ENCODE measurements at regions not wholly inside any gene's neighbourhood (a gene's known extent, or its start where the extent isn't known, plus 50 kb on each side); places are given as distances from the start of the nearest gene placed in this dataset.
A peak's percentile ranks its signal among the peaks of the same experiment; 100 is the strongest.

- TF ChIP-seq CTCF (IDR thresholded peaks at IDR 0.05; ENCODE audit: borderline replicate concordance, extremely low read depth, insufficient read depth): no peak
- no peak overlapping the region for H3K27ac ChIP-seq (ENCODE audit: low read depth in 2 of 2, low read length in 2 of 2)
- intact Hi-C loops (cut with DNase I): no loop called here
Observed at GRCh38 chr15:70358871-70359647, 261.3 kb upstream of the TLE3 start.

GRCh38 chr15:70358011-70358819 lies 260.5 kb upstream of the TLE3 start:
- Histone ChIP-seq H3K36me3 (ENCODE audit: control insufficient read depth in 2 of 3, insufficient read depth in 3 of 3, low read length in 3 of 3) (no peaks in the 10 kb centered on the region), H3K4me3 (ENCODE audit: low read length in 3 of 3) (no peak overlapping the region), H3K9ac (ENCODE audit: low read length in 3 of 3) (no peak overlapping the region), H3K9me3 (ENCODE audit: control insufficient read depth in 2 of 3, insufficient read depth in 1 of 3, low read length in 3 of 3) (no peaks in the 10 kb centered on the region), H3K4me1 (ENCODE audit: control insufficient read depth in 2 of 3, insufficient read depth in 2 of 3, low read depth in 1 of 3, low read length in 3 of 3) (no peaks in the 10 kb centered on the region), H3K27ac (ENCODE audit: low read depth in 2 of 2, low read length in 2 of 2) (no peak overlapping the region), H3K27me3 (ENCODE audit: control insufficient read depth, insufficient read depth, low read length) (no peaks in the 10 kb centered on the region)
- TF ChIP-seq CTCF (IDR thresholded peaks at IDR 0.05; ENCODE audit: borderline replicate concordance, extremely low read depth, insufficient read depth): no peak
- DNase-seq (peak in 1 of 5 donors; percentile 16), FAIRE-seq (no peak)
- intact Hi-C loops (cut with DNase I): no loop called here

More at GRCh38 chr15:70358871-70359647, 261.3 kb upstream of the TLE3 start:
- H3K9me3 ChIP-seq (ENCODE audit: control insufficient read depth in 2 of 3, insufficient read depth in 1 of 3, low read length in 3 of 3): no peaks in the 10 kb centered on the region
- DNase-seq: peak in 2 of 5 donors; percentile 6 to 19
- no peaks in the 10 kb centered on the region for H3K4me1 ChIP-seq (ENCODE audit: control insufficient read depth in 2 of 3, insufficient read depth in 2 of 3, low read depth in 1 of 3, low read length in 3 of 3)
- H3K9ac ChIP-seq (ENCODE audit: low read length in 3 of 3): no peak overlapping the region
- no peak for FAIRE-seq
- H3K27me3 ChIP-seq (ENCODE audit: control insufficient read depth, insufficient read depth, low read length): no peaks in the 10 kb centered on the region
- H3K4me3 ChIP-seq (ENCODE audit: low read length in 3 of 3): no peak overlapping the region
- no peaks in the 10 kb centered on the region for H3K36me3 ChIP-seq (ENCODE audit: control insufficient read depth in 2 of 3, insufficient read depth in 3 of 3, low read length in 3 of 3)

- intact Hi-C loops (cut with DNase I): no loop called here
- Histone ChIP-seq H3K27me3 (ENCODE audit: control insufficient read depth, insufficient read depth, low read length) (no peaks in the 10 kb centered on the region), H3K4me3 (ENCODE audit: low read length in 3 of 3) (no peak overlapping the region), H3K36me3 (ENCODE audit: control insufficient read depth in 2 of 3, insufficient read depth in 3 of 3, low read length in 3 of 3) (no peaks in the 10 kb centered on the region), H3K9ac (ENCODE audit: low read length in 3 of 3) (no peak overlapping the region), H3K27ac (ENCODE audit: low read depth in 2 of 2, low read length in 2 of 2) (no peak overlapping the region), H3K4me1 (ENCODE audit: control insufficient read depth in 2 of 3, insufficient read depth in 2 of 3, low read depth in 1 of 3, low read length in 3 of 3) (no peaks in the 10 kb centered on the region), H3K9me3 (ENCODE audit: control insufficient read depth in 2 of 3, insufficient read depth in 1 of 3, low read length in 3 of 3) (no peaks in the 10 kb centered on the region)
- no peak for DNase-seq
- no peak for TF ChIP-seq CTCF (IDR thresholded peaks at IDR 0.05; ENCODE audit: borderline replicate concordance, extremely low read depth, insufficient read depth)
- FAIRE-seq: no peak
Observed at GRCh38 chr15:70357453-70357852, 259.7 kb upstream of the TLE3 start.
